ENCODE measurements at regions not wholly inside any gene's neighbourhood (a gene's known extent, or its start where the extent isn't known, plus 50 kb on each side); places are given as distances from the start of the nearest gene placed in this dataset.

DNA sequence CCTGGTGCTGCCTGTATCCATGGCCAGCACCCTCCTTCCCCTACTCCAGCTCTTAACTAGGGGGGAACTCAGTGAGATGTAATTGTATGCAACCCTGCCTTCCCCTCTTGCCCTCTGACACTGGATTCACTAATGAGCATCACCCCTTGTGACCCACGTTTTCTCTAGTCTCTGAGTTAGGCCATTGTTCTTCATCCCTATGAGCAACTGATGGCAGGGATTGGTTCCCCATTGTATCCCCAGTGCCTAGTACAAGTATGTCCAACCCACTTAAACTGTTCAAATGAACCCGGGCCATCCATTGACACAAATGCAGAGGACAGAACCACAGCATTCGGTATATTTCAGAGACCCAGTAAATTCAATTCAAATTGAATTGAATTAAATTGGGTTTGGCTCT, 77.6 kb upstream of the ASTN2 start:
- TF ChIP-seq CTCF (IDR thresholded peaks at IDR 0.05) (no peak), POLR2A (IDR thresholded peaks at IDR 0.05) (no peak)
